Caco-2 (cell line): ENCODE measurements at regions not wholly inside any gene's neighbourhood (a gene's known extent, or its start where the extent isn't known, plus 50 kb on each side); places are given as distances from the start of the nearest gene placed in this dataset.

Experiments used
- BruUV-seq: library from RNA; stranded (reverse); fragments of 400-500 nt; replicated peaks from 2 replicates; lab custom pipeline; 2021; lab: Mats Ljungman, UMichigan
- CTCF ChIA-PET: fragments of 300-600 bp; sonication (Branson Sonifier 250); formaldehyde crosslinking; loops from one replicate; lab custom pipeline; 2022; ENCODE audit warnings: antibody characterized with exemption; lab: Charles Lee
- POLR2A ChIA-PET: fragments of 300-600 bp; sonication (Branson Sonifier 250); formaldehyde crosslinking; loops from one replicate; lab custom pipeline; 2022; ENCODE audit warnings: antibody characterized with exemption; lab: Charles Lee
- DNase-seq, 2 experiments: peaks; one replicate each; pipeline versions ENCODE4 v3.0.0 to v3.0.0-alpha.2; 2020 to 2022
- H3K27me3 ChIP-seq: replicated peaks from 2 replicates; pipeline ENCODE4 v1.6.0; 2011; ENCODE audit warnings: low read length; ENCODE audit not compliant: control insufficient read depth, insufficient read depth
- H3K36me3 ChIP-seq: 2 replicates; pipeline ENCODE4 v1.5.1; 2011; ENCODE audit warnings: low read length; ENCODE audit not compliant: control insufficient read depth, insufficient read depth
- H3K4me1 ChIP-seq: fragments of 250-450 bp; sonication (Bioruptor Pico); 2 replicates; pipeline ENCODE4 v1.5.1; 2020; ENCODE audit warnings: mild to moderate bottlenecking
- H3K4me3 ChIP-seq: 2 replicates; pipeline ENCODE4 v1.5.1; 2011; ENCODE audit warnings: low read depth, mild to moderate bottlenecking, control low read depth, low read length
- H3K9me3 ChIP-seq: fragments of 250-450 bp; sonication (Bioruptor Pico); 2 replicates; pipeline ENCODE4 v1.5.1; 2020; ENCODE audit warnings: mild to moderate bottlenecking, moderate library complexity
- H3K27ac Mint-ChIP-seq: one replicate; pipeline ENCODE4 v1.8.0; 2022; ENCODE audit warnings: mixed read lengths; ENCODE audit not compliant: unreplicated experiment
- H3K27me3 Mint-ChIP-seq: one replicate; pipeline ENCODE4 v1.8.0; 2022; ENCODE audit warnings: mixed read lengths; ENCODE audit not compliant: insufficient read depth, unreplicated experiment
- H3K36me3 Mint-ChIP-seq: one replicate; pipeline ENCODE4 v1.8.0; 2022; ENCODE audit warnings: mild to moderate bottlenecking, mixed read lengths; ENCODE audit not compliant: insufficient read depth, unreplicated experiment
- H3K4me1 Mint-ChIP-seq: one replicate; pipeline ENCODE4 v1.8.0; 2022; ENCODE audit warnings: low read depth, mixed read lengths; ENCODE audit not compliant: unreplicated experiment
- H3K4me3 Mint-ChIP-seq: one replicate; pipeline ENCODE4 v1.8.0; 2022; ENCODE audit warnings: mild to moderate bottlenecking, moderate library complexity, mixed read lengths; ENCODE audit not compliant: unreplicated experiment
- H3K9me3 Mint-ChIP-seq: one replicate; pipeline ENCODE4 v1.8.0; 2022; ENCODE audit warnings: mixed read lengths; ENCODE audit not compliant: unreplicated experiment
- intact Hi-C: fragments of 100-400 bp; cut with micrococcal nuclease; formaldehyde crosslinking; loops from one replicate; pipeline ENCODE4 v1.10.0; 2022; ENCODE audit not compliant: unreplicated experiment
- TF ChIP-seq, protein P1 (sequence below), 2 experiments: fragments of 200-600 bp in 1 of 2; IDR thresholded peaks; 1 replicate in 1 of 2; 2 replicates in 1 of 2; pipeline versions ENCODE4 v1.5.1 to v1.8.0; 2011 to 2022; ENCODE audit warnings: antibody characterized with exemption in 1 of 2, control low read depth in 1 of 2, inconsistent platforms in 1 of 2, low read depth in 1 of 2, low read length in 1 of 2, mild to moderate bottlenecking in 1 of 2, moderate library complexity in 1 of 2; ENCODE audit not compliant: insufficient read depth in 1 of 2, severe bottlenecking in 1 of 2, unreplicated experiment in 1 of 2

DNA sequence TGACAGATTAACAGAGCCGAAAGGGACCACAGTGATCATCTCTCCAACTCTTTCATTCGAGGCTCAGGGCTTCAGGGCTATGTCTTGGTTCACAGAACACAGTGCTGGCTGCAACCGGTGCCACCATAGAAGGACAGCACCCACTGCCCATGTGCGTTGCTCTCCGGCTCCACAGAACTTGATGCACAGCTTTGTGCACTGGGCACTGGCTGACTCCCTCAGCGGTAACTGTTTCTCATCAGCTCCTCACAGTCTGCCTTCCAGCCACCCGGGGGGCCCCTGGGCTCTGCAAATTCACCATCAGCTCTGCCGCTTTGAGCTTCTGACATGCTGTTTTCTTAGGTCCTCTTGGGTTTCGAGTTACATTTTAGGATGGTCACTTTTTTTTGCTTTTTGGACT, 124.3 kb upstream of the RAB12 start:
- TF ChIP-seq, protein P1, sequence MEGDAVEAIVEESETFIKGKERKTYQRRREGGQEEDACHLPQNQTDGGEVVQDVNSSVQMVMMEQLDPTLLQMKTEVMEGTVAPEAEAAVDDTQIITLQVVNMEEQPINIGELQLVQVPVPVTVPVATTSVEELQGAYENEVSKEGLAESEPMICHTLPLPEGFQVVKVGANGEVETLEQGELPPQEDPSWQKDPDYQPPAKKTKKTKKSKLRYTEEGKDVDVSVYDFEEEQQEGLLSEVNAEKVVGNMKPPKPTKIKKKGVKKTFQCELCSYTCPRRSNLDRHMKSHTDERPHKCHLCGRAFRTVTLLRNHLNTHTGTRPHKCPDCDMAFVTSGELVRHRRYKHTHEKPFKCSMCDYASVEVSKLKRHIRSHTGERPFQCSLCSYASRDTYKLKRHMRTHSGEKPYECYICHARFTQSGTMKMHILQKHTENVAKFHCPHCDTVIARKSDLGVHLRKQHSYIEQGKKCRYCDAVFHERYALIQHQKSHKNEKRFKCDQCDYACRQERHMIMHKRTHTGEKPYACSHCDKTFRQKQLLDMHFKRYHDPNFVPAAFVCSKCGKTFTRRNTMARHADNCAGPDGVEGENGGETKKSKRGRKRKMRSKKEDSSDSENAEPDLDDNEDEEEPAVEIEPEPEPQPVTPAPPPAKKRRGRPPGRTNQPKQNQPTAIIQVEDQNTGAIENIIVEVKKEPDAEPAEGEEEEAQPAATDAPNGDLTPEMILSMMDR (IDR thresholded peaks at IDR 0.05; ENCODE audit: insufficient read depth in 1 of 2, low read depth in 1 of 2, low read length in 1 of 2, severe bottlenecking in 1 of 2, unreplicated experiment in 1 of 2): no peak
- intact Hi-C loops: loop anchor here (5.0 kb wide), 1 partner anchor 58 kb away; no protein-coding TSS in a partner anchor
- Mint-ChIP-seq H3K36me3 (no peaks in the 10 kb centered on the region), H3K4me1 (no peaks in the 10 kb centered on the region), H3K27ac (no peak overlapping the region), H3K27me3 (peaks cover 13% of the 10 kb centered on the region), H3K4me3 (no peak overlapping the region), H3K9me3 (no peaks in the 10 kb centered on the region)
- no peaks in the 10 kb centered on the region for H3K4me1 ChIP-seq
- no TSS peak for BruUV-seq
- CTCF ChIA-PET: no interaction called here
- no peaks in the 10 kb centered on the region for H3K36me3 ChIP-seq
- H3K4me3 ChIP-seq: no peak overlapping the region
- no peaks in the 10 kb centered on the region for H3K9me3 ChIP-seq
- no peaks in the 10 kb centered on the region for H3K27me3 ChIP-seq
- POLR2A ChIA-PET: no interaction called here
- no peak for DNase-seq

- Histone ChIP-seq H3K4me3 (no peak overlapping the region), H3K36me3 (no peaks in the 10 kb centered on the region), H3K9me3 (peaks cover 3% of the 10 kb centered on the region; the same call in 1 of the 2 replicates), H3K27me3 (no peaks in the 10 kb centered on the region; the same call in 1 of the 2 replicates), H3K4me1 (no peaks in the 10 kb centered on the region)
- Mint-ChIP-seq H3K4me1 (no peaks in the 10 kb centered on the region), H3K36me3 (no peaks in the 10 kb centered on the region), H3K4me3 (no peak overlapping the region), H3K9me3 (no peaks in the 10 kb centered on the region), H3K27ac (no peak overlapping the region), H3K27me3 (peaks cover 19% of the 10 kb centered on the region)
- intact Hi-C loops: no loop called here
- no peak for DNase-seq
- POLR2A ChIA-PET: no interaction called here
- TF ChIP-seq, protein P1 (IDR thresholded peaks at IDR 0.05; ENCODE audit: insufficient read depth in 1 of 2, low read depth in 1 of 2, low read length in 1 of 2, severe bottlenecking in 1 of 2, unreplicated experiment in 1 of 2): no peak
- no TSS peak for BruUV-seq
- CTCF ChIA-PET: no interaction called here
Observed at GRCh38 chr18:8489761-8490160, 119.5 kb upstream of the RAB12 start.

- H3K4me1 ChIP-seq: no peaks in the 10 kb centered on the region
- no peaks in the 10 kb centered on the region for H3K36me3 ChIP-seq
- POLR2A ChIA-PET: no interaction called here
- no peak overlapping the region for H3K4me3 ChIP-seq
- BruUV-seq: no TSS peak
- intact Hi-C loops: no loop called here
- Mint-ChIP-seq H3K27me3 (peaks cover 27% of the 10 kb centered on the region), H3K4me3 (no peak overlapping the region), H3K9me3 (no peaks in the 10 kb centered on the region), H3K27ac (no peak overlapping the region), H3K36me3 (no peaks in the 10 kb centered on the region), H3K4me1 (no peaks in the 10 kb centered on the region)
- no peak for DNase-seq
- peaks cover 3% of the 10 kb centered on the region; the same call in 1 of the 2 replicates for H3K9me3 ChIP-seq
- TF ChIP-seq, protein P1 (IDR thresholded peaks at IDR 0.05; ENCODE audit: insufficient read depth in 1 of 2, low read depth in 1 of 2, low read length in 1 of 2, severe bottlenecking in 1 of 2, unreplicated experiment in 1 of 2): no peak
- H3K27me3 ChIP-seq: no peaks in the 10 kb centered on the region; the same call in 1 of the 2 replicates
- CTCF ChIA-PET: interaction anchor here (0.6 kb wide), 1 partner anchor 98 kb away, joined by 4 read pairs; no protein-coding TSS in a partner anchor
Observed at GRCh38 chr18:8491516-8491915, 117.7 kb upstream of the RAB12 start.
